ENCODE measurements at regions not wholly inside any gene's neighbourhood (a gene's known extent, or its start where the extent isn't known, plus 50 kb on each side); places are given as distances from the start of the nearest gene placed in this dataset.

DNA sequence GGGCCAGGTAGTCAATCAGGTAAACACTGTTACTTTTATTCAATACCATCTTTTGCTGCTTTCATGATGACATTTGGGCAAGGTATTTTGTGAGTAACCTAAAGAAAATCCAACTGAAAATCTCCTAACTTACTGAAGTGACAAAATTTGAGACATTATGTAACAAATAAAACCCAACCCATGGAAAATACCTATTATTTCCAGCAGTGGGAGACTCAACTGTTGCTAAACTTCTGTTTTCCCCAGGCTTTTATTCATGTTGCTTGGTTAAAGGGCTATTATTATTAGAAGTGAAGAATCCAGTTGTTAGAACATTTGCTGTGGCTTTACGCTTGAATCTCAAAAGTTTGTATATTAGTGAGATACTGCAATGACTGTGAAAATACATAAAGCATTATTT, 215.9 kb downstream of the MDFIC start:
- intact Hi-C loops (cut with micrococcal nuclease): no loop called here
- Histone ChIP-seq H3K27me3 (ENCODE audit: insufficient read depth, low read length) (no peaks in the 10 kb centered on the region), H3K27ac (ENCODE audit: low read depth, low read length) (no peak overlapping the region), H3K4me1 (ENCODE audit: insufficient read depth, low read length) (peaks cover 27% of the 10 kb centered on the region), H3K36me3 (ENCODE audit: insufficient read depth, low read length) (no peaks in the 10 kb centered on the region), H3K9me3 (ENCODE audit: control insufficient read depth in 1 of 2, low read length in 2 of 2) (no peaks in the 10 kb centered on the region), H3K4me3 (ENCODE audit: low read length in 2 of 2) (no peak overlapping the region)
- H3K27me3 Mint-ChIP-seq: no peaks in the 10 kb centered on the region
- peaks cover 27 to 46% (median 32%) of the 10 kb centered on the region in 4 donors for H3K4me1 Mint-ChIP-seq
- peaks cover 0 to 11% (median 4%) of the 10 kb centered on the region in 8 donors for H3K9me3 Mint-ChIP-seq
- ChIA-PET POLR2A (ENCODE audit: partially characterized antibody) (no interaction called here), CTCF (ENCODE audit: partially characterized antibody) (no interaction called here)
- H3K27ac Mint-ChIP-seq: peak overlapping the region in 2 of 7 donors; percentile 4 to 78
- no peak overlapping the region for H3K4me3 Mint-ChIP-seq
- peaks cover 0 to 4% of the 10 kb centered on the region in 2 donors for H3K36me3 Mint-ChIP-seq
- no peak for DNase-seq

DNA sequence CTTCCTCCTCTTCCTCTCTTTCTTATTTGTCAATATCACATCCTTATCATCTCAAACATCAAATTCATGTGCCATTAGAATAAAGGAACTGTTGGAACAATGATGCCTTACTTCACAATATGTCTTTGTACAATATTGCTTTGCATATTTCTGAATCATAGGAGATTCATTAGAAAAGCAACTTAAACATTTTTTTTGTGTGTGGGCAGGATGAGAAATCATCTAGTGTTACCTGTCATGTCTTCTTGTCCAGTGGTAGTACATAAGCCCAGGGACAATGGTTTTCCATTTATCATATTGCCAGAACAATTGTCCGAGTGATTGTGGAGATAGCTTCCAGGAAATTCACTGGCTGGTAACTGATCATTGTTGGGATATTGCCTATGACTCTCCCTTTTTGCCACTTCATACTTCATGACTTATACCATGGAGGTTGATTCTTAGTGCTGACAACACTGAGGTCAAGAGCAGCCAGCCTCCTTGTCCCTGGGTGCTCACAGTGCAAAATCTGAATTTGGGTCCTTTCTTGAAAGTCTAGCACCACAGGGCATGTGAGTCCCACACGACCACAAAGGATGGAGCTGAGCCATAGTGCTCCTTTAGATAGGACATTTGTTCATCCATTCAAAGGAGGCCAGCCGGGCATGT, 215.0 kb downstream of the MDFIC start:
- H3K4me3 Mint-ChIP-seq: peak overlapping the region in 5 of 8 donors; percentile 14 to 72 (median 46)
- peak overlapping the region in 5 of 7 donors; percentile 13 to 86 (median 68) for H3K27ac Mint-ChIP-seq
- Histone ChIP-seq H3K4me1 (ENCODE audit: insufficient read depth, low read length) (peaks cover 27% of the 10 kb centered on the region), H3K27me3 (ENCODE audit: insufficient read depth, low read length) (no peaks in the 10 kb centered on the region), H3K4me3 (ENCODE audit: low read length in 2 of 2) (no peak overlapping the region), H3K36me3 (ENCODE audit: insufficient read depth, low read length) (no peaks in the 10 kb centered on the region), H3K9me3 (ENCODE audit: control insufficient read depth in 1 of 2, low read length in 2 of 2) (no peaks in the 10 kb centered on the region), H3K27ac (ENCODE audit: low read depth, low read length) (no peak overlapping the region)
- peaks cover 0 to 17% (median 5%) of the 10 kb centered on the region in 8 donors for H3K9me3 Mint-ChIP-seq
- no peak for DNase-seq
- CTCF ChIA-PET (ENCODE audit: partially characterized antibody): no interaction called here
- intact Hi-C loops (cut with micrococcal nuclease): no loop called here
- H3K36me3 Mint-ChIP-seq: peaks cover 0 to 4% of the 10 kb centered on the region in 2 donors
- H3K4me1 Mint-ChIP-seq: peaks cover 27 to 46% (median 32%) of the 10 kb centered on the region in 4 donors
- no peaks in the 10 kb centered on the region for H3K27me3 Mint-ChIP-seq
- POLR2A ChIA-PET (ENCODE audit: partially characterized antibody): no interaction called here

DNA sequence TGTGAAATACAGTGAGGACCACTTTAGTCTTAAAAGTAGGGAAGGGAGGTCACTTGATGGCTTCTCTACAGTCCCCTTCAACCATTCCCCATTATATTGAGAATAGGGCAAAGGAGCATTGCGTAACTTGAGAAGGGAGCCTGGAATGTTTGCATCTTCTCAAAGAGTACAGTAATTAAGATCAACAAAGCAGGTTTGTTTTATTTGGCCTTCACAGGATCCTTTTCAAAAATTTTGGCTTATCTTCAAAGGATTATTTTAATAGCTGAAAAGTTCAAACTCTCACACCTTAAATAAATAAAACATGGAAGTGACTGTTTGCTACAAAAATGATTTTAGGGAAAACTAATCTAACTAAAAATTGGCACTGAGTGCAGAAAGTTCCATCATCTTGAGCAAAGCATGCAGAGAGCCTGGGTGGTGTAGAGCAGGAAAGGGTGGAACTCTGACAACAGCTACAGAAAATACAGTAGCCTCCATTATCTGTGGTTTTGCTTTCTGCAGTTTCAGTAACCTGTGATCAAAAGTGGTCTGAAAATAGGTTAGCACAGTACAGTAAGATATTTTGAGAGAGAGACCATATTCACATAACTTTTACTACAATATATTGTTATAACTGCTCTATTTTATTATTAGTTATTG, 214.0 kb downstream of the MDFIC start:
- no peaks in the 10 kb centered on the region for H3K27me3 Mint-ChIP-seq
- H3K27ac Mint-ChIP-seq: peak overlapping the region in 4 of 7 donors; percentile 2 to 28 (median 14)
- intact Hi-C loops (cut with micrococcal nuclease): no loop called here
- Histone ChIP-seq H3K27ac (ENCODE audit: low read depth, low read length) (no peak overlapping the region), H3K36me3 (ENCODE audit: insufficient read depth, low read length) (no peaks in the 10 kb centered on the region), H3K4me1 (ENCODE audit: insufficient read depth, low read length) (peaks cover 27% of the 10 kb centered on the region), H3K9me3 (ENCODE audit: control insufficient read depth in 1 of 2, low read length in 2 of 2) (no peaks in the 10 kb centered on the region), H3K27me3 (ENCODE audit: insufficient read depth, low read length) (no peaks in the 10 kb centered on the region), H3K4me3 (ENCODE audit: low read length in 2 of 2) (no peak overlapping the region)
- ChIA-PET POLR2A (ENCODE audit: partially characterized antibody) (interaction anchor here (1.2 kb wide), 1 partner anchor 10 kb away, joined by 3 read pairs; no protein-coding TSS in a partner anchor), CTCF (ENCODE audit: partially characterized antibody) (interaction anchor here (0.9 kb wide), 1 partner anchor 81 kb away, joined by 3 read pairs; no protein-coding TSS in a partner anchor)
- H3K36me3 Mint-ChIP-seq: peaks cover 0 to 4% of the 10 kb centered on the region in 2 donors
- DNase-seq: peak; percentile 18 to 39 (median 23)
- peak overlapping the region in 7 of 8 donors; percentile 4 to 66 (median 39) for H3K4me3 Mint-ChIP-seq
- H3K4me1 Mint-ChIP-seq: peaks cover 27 to 46% (median 32%) of the 10 kb centered on the region in 4 donors
- peaks cover 0 to 18% (median 5%) of the 10 kb centered on the region in 8 donors for H3K9me3 Mint-ChIP-seq

DNA sequence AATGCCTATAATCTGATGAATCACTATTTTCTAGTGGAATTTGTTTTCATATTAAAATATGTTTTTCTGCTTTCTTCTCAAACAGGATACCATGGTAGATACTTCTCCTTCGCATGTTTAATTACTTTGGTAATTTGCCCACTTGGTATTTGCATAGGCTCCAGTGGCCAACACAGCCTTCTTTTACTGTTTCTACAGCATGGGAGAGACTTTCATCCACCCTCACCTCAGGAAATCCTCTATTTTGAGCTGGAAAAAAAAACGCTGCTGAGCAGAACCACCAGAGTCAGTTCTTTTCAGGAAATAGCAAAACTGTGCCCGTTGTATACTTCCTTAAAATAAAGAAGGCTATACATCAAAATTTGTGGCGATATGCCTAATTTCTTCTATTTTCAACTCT, 213.3 kb downstream of the MDFIC start:
- Mint-ChIP-seq H3K36me3 (peaks cover 0 to 4% of the 10 kb centered on the region in 2 donors), H3K27ac (peak overlapping the region in 4 of 7 donors; percentile 21 to 75 (median 54)), H3K9me3 (peaks cover 0 to 18% (median 5%) of the 10 kb centered on the region in 8 donors), H3K4me1 (peaks cover 27 to 40% (median 32%) of the 10 kb centered on the region in 4 donors), H3K4me3 (peak overlapping the region in 6 of 8 donors; percentile 2 to 35 (median 30)), H3K27me3 (no peaks in the 10 kb centered on the region)
- Histone ChIP-seq H3K27ac (ENCODE audit: low read depth, low read length) (no peak overlapping the region), H3K36me3 (ENCODE audit: insufficient read depth, low read length) (no peaks in the 10 kb centered on the region), H3K27me3 (ENCODE audit: insufficient read depth, low read length) (no peaks in the 10 kb centered on the region), H3K9me3 (ENCODE audit: control insufficient read depth in 1 of 2, low read length in 2 of 2) (no peaks in the 10 kb centered on the region), H3K4me3 (ENCODE audit: low read length in 2 of 2) (no peak overlapping the region), H3K4me1 (ENCODE audit: insufficient read depth, low read length) (peaks cover 27% of the 10 kb centered on the region)
- intact Hi-C loops (cut with micrococcal nuclease): no loop called here
- POLR2A ChIA-PET (ENCODE audit: partially characterized antibody): interaction anchor here (1.2 kb wide), 1 partner anchor 11 kb away, joined by 3 read pairs; no protein-coding TSS in a partner anchor
- CTCF ChIA-PET (ENCODE audit: partially characterized antibody): interaction anchor here (0.9 to 1.6 kb wide), 2 partner anchors 12 to 81 kb away, joined by 3 to 4 read pairs; no protein-coding TSS in a partner anchor
- no peak for DNase-seq

DNA sequence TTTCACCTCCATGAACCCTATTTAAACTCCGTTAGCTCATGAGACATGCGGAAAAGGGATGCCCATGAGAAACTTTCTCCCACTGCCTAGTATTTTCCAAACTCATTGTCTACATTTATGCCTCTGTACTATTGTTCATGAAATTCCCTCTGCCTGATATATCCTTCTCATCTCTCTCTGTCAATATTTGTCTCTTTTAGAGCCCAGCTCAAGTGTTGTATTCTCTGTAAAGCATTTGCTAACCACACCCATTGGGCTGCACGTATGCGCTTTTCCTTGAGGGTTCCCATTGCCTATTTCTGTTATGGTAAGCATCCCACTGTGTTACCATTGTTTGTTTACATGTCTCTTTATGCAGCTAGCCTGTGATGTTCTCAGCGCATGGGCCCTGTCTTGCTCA, 211.4 kb downstream of the MDFIC start:
- ChIA-PET POLR2A (ENCODE audit: partially characterized antibody) (no interaction called here), CTCF (ENCODE audit: partially characterized antibody) (interaction anchor here (0.8 kb wide), 1 partner anchor 84 kb away, joined by 3 read pairs; no protein-coding TSS in a partner anchor)
- H3K27ac ChIP-seq (ENCODE audit: low read depth, low read length): no peak overlapping the region
- H3K4me3 ChIP-seq (ENCODE audit: low read length in 2 of 2): no peak overlapping the region
- Mint-ChIP-seq H3K4me1 (peaks cover 28 to 40% (median 33%) of the 10 kb centered on the region in 4 donors), H3K9me3 (peaks cover 0 to 18% (median 5%) of the 10 kb centered on the region in 8 donors), H3K27me3 (no peaks in the 10 kb centered on the region), H3K36me3 (peaks cover 0 to 4% of the 10 kb centered on the region in 2 donors), H3K4me3 (peak overlapping the region in 1 of 8 donors; percentile 46), H3K27ac (no peak overlapping the region)
- H3K4me1 ChIP-seq (ENCODE audit: insufficient read depth, low read length): peaks cover 27% of the 10 kb centered on the region
- H3K27me3 ChIP-seq (ENCODE audit: insufficient read depth, low read length): no peaks in the 10 kb centered on the region
- H3K9me3 ChIP-seq (ENCODE audit: control insufficient read depth in 1 of 2, low read length in 2 of 2): no peaks in the 10 kb centered on the region
- no peak for DNase-seq
- intact Hi-C loops (cut with micrococcal nuclease): no loop called here
- no peaks in the 10 kb centered on the region for H3K36me3 ChIP-seq (ENCODE audit: insufficient read depth, low read length)

DNA sequence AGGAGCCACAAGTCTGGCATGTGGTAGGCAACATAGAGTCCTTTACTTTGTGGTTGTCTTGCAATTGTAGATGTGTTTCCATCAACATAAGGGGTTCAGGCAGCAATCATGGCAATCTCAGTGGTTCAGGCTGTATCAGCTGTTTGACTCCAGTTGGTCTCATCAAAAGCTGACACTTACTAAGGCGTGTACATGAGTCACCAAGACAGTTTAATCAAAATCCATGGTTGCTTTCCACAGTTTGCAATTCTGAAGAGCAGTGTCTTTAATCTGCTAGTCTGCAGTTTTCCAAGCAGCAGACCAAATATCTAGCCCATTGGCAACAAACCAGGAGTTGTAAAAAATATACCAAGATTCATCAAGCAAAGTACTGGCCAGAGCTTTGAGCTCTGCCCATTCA, 210.2 kb downstream of the MDFIC start:
- Histone ChIP-seq H3K27ac (ENCODE audit: low read depth, low read length) (no peak overlapping the region), H3K36me3 (ENCODE audit: insufficient read depth, low read length) (no peaks in the 10 kb centered on the region), H3K4me1 (ENCODE audit: insufficient read depth, low read length) (peaks cover 23% of the 10 kb centered on the region), H3K9me3 (ENCODE audit: control insufficient read depth in 1 of 2, low read length in 2 of 2) (no peaks in the 10 kb centered on the region), H3K27me3 (ENCODE audit: insufficient read depth, low read length) (no peaks in the 10 kb centered on the region), H3K4me3 (ENCODE audit: low read length in 2 of 2) (no peak overlapping the region)
- Mint-ChIP-seq H3K4me3 (no peak overlapping the region), H3K4me1 (peaks cover 25 to 31% (median 28%) of the 10 kb centered on the region in 4 donors), H3K27ac (no peak overlapping the region), H3K9me3 (peaks cover 0 to 18% (median 5%) of the 10 kb centered on the region in 8 donors), H3K27me3 (no peaks in the 10 kb centered on the region), H3K36me3 (peaks cover 0 to 4% of the 10 kb centered on the region in 2 donors)
- no peak for DNase-seq
- POLR2A ChIA-PET (ENCODE audit: partially characterized antibody): no interaction called here
- intact Hi-C loops (cut with micrococcal nuclease): no loop called here
- CTCF ChIA-PET (ENCODE audit: partially characterized antibody): no interaction called here

DNA sequence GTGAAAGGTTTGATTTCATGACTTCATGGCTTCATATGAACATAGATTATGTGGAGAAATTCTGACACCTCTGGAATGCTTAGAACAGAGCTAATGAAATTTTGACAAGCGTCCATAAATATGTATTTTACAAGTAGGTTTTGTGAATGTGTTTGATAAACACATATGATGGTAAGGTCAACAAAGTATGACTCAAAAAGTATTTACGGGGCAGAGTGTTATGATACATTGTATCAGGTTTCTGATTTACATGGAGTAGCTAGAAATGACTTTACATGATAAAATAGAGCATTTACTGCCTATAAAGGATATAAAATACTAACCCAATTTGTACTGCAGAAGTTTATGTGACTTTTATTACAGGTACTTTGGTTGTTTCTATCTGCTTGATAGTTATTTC, 206.3 kb downstream of the MDFIC start:
- Histone ChIP-seq H3K36me3 (ENCODE audit: insufficient read depth, low read length) (no peaks in the 10 kb centered on the region), H3K27ac (ENCODE audit: low read depth, low read length) (no peak overlapping the region), H3K27me3 (ENCODE audit: insufficient read depth, low read length) (no peaks in the 10 kb centered on the region), H3K4me1 (ENCODE audit: insufficient read depth, low read length) (no peaks in the 10 kb centered on the region), H3K9me3 (ENCODE audit: control insufficient read depth in 1 of 2, low read length in 2 of 2) (no peaks in the 10 kb centered on the region), H3K4me3 (ENCODE audit: low read length in 2 of 2) (no peak overlapping the region)
- H3K27me3 Mint-ChIP-seq: no peaks in the 10 kb centered on the region
- intact Hi-C loops (cut with micrococcal nuclease): no loop called here
- H3K36me3 Mint-ChIP-seq: no peaks in the 10 kb centered on the region
- no peak overlapping the region for H3K4me3 Mint-ChIP-seq
- POLR2A ChIA-PET (ENCODE audit: partially characterized antibody): interaction anchor here (1.1 kb wide), 1 partner anchor 13 kb away, joined by 3 read pairs; no protein-coding TSS in a partner anchor
- DNase-seq: no peak
- H3K9me3 Mint-ChIP-seq: peaks cover 0 to 10% (median 2%) of the 10 kb centered on the region in 8 donors
- no peak overlapping the region for H3K27ac Mint-ChIP-seq
- peaks cover 2 to 11% (median 5%) of the 10 kb centered on the region in 4 donors for H3K4me1 Mint-ChIP-seq
- CTCF ChIA-PET (ENCODE audit: partially characterized antibody): no interaction called here

Measured in CD4-positive, alpha-beta memory T cell (primary cell).